Endodermal cell (in vitro differentiated cells): ENCODE measurements at regions not wholly inside any gene's neighbourhood (a gene's known extent, or its start where the extent isn't known, plus 50 kb on each side); places are given as distances from the start of the nearest gene placed in this dataset.

Source experiments
- DNase-seq: peaks from one replicate; pipeline ENCODE4 v3.0.0-alpha.2; 2017
- H3K27ac ChIP-seq: 2 replicates; pipeline ENCODE4 v1.5.1; 2013; ENCODE audit warnings: mild to moderate bottlenecking, low read depth, low read length, moderate library complexity
- H3K27me3 ChIP-seq: 2 replicates; pipeline ENCODE4 v1.6.1; 2013; ENCODE audit warnings: mild to moderate bottlenecking, low read length, moderate library complexity; ENCODE audit not compliant: insufficient read depth, control insufficient read depth, poor library complexity, severe bottlenecking
- H3K36me3 ChIP-seq: 2 replicates; pipeline ENCODE4 v1.7.0; 2013; ENCODE audit warnings: mild to moderate bottlenecking, low read length, moderate library complexity; ENCODE audit not compliant: control insufficient read depth, insufficient read depth
- H3K4me1 ChIP-seq: one replicate; pipeline ENCODE4 v1.7.0; 2013; ENCODE audit warnings: low read length; ENCODE audit not compliant: control insufficient read depth, insufficient read depth
- H3K4me3 ChIP-seq: 2 replicates; pipeline ENCODE4 v1.5.1; 2013; ENCODE audit warnings: mild to moderate bottlenecking, low read length, moderate library complexity
- H3K9ac ChIP-seq: 2 replicates; pipeline ENCODE4 v1.6.1; 2013; ENCODE audit warnings: mild to moderate bottlenecking, low read length, moderate library complexity; ENCODE audit not compliant: poor library complexity, severe bottlenecking; ENCODE audit errors: extremely low read depth
- H3K9me3 ChIP-seq: 2 replicates; pipeline ENCODE4 v1.6.1; 2013; ENCODE audit warnings: mild to moderate bottlenecking, low read length, moderate library complexity; ENCODE audit not compliant: control insufficient read depth
- H3K27ac Mint-ChIP-seq: 2 replicates; pipeline ENCODE4 v1.8.0; 2020; ENCODE audit warnings: mixed read lengths
- H3K27me3 Mint-ChIP-seq: 2 replicates; pipeline ENCODE4 v1.8.0; 2021; ENCODE audit warnings: mild to moderate bottlenecking, mixed read lengths; ENCODE audit not compliant: insufficient read depth
- H3K36me3 Mint-ChIP-seq: 2 replicates; pipeline ENCODE4 v1.8.0; 2020; ENCODE audit warnings: low read depth, mixed read lengths
- H3K4me1 Mint-ChIP-seq: 2 replicates; pipeline ENCODE4 v1.8.0; 2020; ENCODE audit warnings: mixed read lengths
- H3K4me3 Mint-ChIP-seq: 2 replicates; pipeline ENCODE4 v1.8.0; 2020; ENCODE audit warnings: mild to moderate bottlenecking, moderate library complexity, mixed read lengths
- H3K9me3 Mint-ChIP-seq: 2 replicates; pipeline ENCODE4 v1.8.0; 2020; ENCODE audit warnings: mild to moderate bottlenecking, mixed read lengths
- CTCF ChIP-seq: fragments of 200-600 bp; sonication (generic); conservative IDR thresholded peaks from 2 replicates; pipeline ENCODE4 v1.5.0; 2021; ENCODE audit warnings: antibody characterized with exemption, mild to moderate bottlenecking
- WGBS, 2 experiments: methylation state at CpG; one replicate each; pipeline versions ENCODE4 v1.1.5 to v1.1.7; 2013; ENCODE audit warnings: missing lambda C conversion rate in 2 of 2, mixed read lengths in 1 of 2; ENCODE audit not compliant: insufficient coverage in 1 of 2, insufficient read length in 1 of 2; 5-methylcytosine and 5-hydroxymethylcytosine counted together

- H3K4me3 Mint-ChIP-seq: no peak overlapping the region
- H3K4me3 ChIP-seq: no peak overlapping the region
- H3K27me3 ChIP-seq: no peaks in the 10 kb centered on the region
- WGBS, 2 experiments: 92 to 100% methylated on average over 1 of the region's 1 CpG
- H3K36me3 Mint-ChIP-seq: no peaks in the 10 kb centered on the region
- no peak overlapping the region for H3K27ac ChIP-seq
- peaks cover 4% of the 10 kb centered on the region for H3K9me3 ChIP-seq
- DNase-seq: no peak
- H3K36me3 ChIP-seq: no peaks in the 10 kb centered on the region
- no peak overlapping the region for H3K9ac ChIP-seq
- no peaks in the 10 kb centered on the region for H3K4me1 Mint-ChIP-seq
- TF ChIP-seq CTCF: no peak
- H3K27me3 Mint-ChIP-seq: peaks cover 4% of the 10 kb centered on the region
- peaks cover 6% of the 10 kb centered on the region for H3K9me3 Mint-ChIP-seq
- H3K27ac Mint-ChIP-seq: no peak overlapping the region
- no peaks in the 10 kb centered on the region for H3K4me1 ChIP-seq
These were observed 86.3 kb upstream of the FAM136A start for GRCh38 chr2:70388128-70388527.

- Mint-ChIP-seq H3K4me1 (no peaks in the 10 kb centered on the region), H3K9me3 (peaks cover 5% of the 10 kb centered on the region), H3K4me3 (no peak overlapping the region), H3K27ac (no peak overlapping the region), H3K36me3 (no peaks in the 10 kb centered on the region), H3K27me3 (peaks cover 4% of the 10 kb centered on the region)
- peak; percentile 85 for DNase-seq
- Histone ChIP-seq H3K9me3 (peaks cover 7% of the 10 kb centered on the region), H3K27me3 (no peaks in the 10 kb centered on the region), H3K36me3 (no peaks in the 10 kb centered on the region), H3K4me3 (no peak overlapping the region), H3K27ac (no peak overlapping the region), H3K4me1 (no peaks in the 10 kb centered on the region), H3K9ac (no peak overlapping the region)
- TF ChIP-seq CTCF: peak; percentile 69
- 88 to 89% methylated on average over 5 to 11 of the region's 11 CpGs for WGBS, 2 experiments
These were observed 84.2 kb upstream of the FAM136A start for GRCh38 chr2:70385966-70386595.

DNA sequence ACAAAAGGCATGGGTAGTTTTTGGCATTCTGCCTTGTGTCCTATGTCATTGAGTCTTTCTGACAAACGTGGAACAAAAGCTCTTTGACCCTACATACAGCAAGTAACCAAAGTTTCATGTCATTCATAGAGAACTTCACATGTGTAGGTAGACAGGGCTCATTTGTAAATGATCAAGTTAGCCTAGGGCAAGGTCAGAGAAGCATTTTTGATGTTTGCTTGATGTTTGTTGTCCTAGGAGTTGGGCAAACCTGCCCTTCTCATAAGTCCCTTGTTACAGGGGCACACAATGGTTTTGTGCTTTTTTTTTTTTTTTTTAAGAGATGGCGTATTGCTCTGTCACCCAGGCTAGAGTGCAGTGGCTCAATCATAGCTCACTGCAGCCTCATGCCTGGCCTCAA, 83.3 kb upstream of the FAM136A start:
- Histone ChIP-seq H3K36me3 (no peaks in the 10 kb centered on the region), H3K27me3 (no peaks in the 10 kb centered on the region), H3K4me1 (no peaks in the 10 kb centered on the region), H3K9me3 (peaks cover 7% of the 10 kb centered on the region), H3K9ac (no peak overlapping the region), H3K4me3 (no peak overlapping the region), H3K27ac (no peak overlapping the region)
- TF ChIP-seq CTCF: no peak
- H3K27ac Mint-ChIP-seq: no peak overlapping the region
- no peak overlapping the region for H3K4me3 Mint-ChIP-seq
- H3K36me3 Mint-ChIP-seq: no peaks in the 10 kb centered on the region
- no peak for DNase-seq
- WGBS, 2 experiments: 86 to 100% methylated on average over 1 to 2 of the region's 2 CpGs
- no peaks in the 10 kb centered on the region for H3K4me1 Mint-ChIP-seq
- H3K27me3 Mint-ChIP-seq: peaks cover 4% of the 10 kb centered on the region
- peaks cover 5% of the 10 kb centered on the region for H3K9me3 Mint-ChIP-seq
